RWPE2 (cell line): ENCODE measurements at regions not wholly inside any gene's neighbourhood (a gene's known extent, or its start where the extent isn't known, plus 50 kb on each side); places are given as distances from the start of the nearest gene placed in this dataset.
"Not testable (repeated sequence)": the region's sequence is repeated elsewhere in the genome, so short reads cannot be mapped to it uniquely, and the experiment has no call there.

Experiments used
- ATAC-seq: fragments of 200-7000 bp; cut with Tn5 transposase; 3 replicates; pipeline ENCODE4 v1.9.1; 2021; ENCODE audit warnings: low read depth
- DNase-seq: peaks from one replicate; pipeline ENCODE4 v3.0.0-alpha.2; 2020; ENCODE audit warnings: low spot score
- H3K27ac ChIP-seq: fragments of 450-650 bp; 2 replicates; pipeline ENCODE4 v1.5.1; 2017; ENCODE audit warnings: mild to moderate bottlenecking; ENCODE audit not compliant: poor library complexity, severe bottlenecking
- H3K27me3 ChIP-seq: fragments of 250-450 bp; sonication (Bioruptor Pico); 2 replicates; pipeline ENCODE4 v1.5.1; 2021; ENCODE audit warnings: mild to moderate bottlenecking, moderate library complexity; ENCODE audit not compliant: insufficient read depth, poor library complexity, severe bottlenecking
- H3K36me3 ChIP-seq: fragments of 250-450 bp; sonication (Bioruptor Pico); 2 replicates; pipeline ENCODE4 v1.5.1; 2020; ENCODE audit warnings: low read depth, mild to moderate bottlenecking, moderate library complexity
- H3K4me1 ChIP-seq: fragments of 250-450 bp; sonication (Bioruptor Pico); 2 replicates; pipeline ENCODE4 v1.5.1; 2021; ENCODE audit warnings: mild to moderate bottlenecking, moderate library complexity; ENCODE audit not compliant: insufficient read depth, poor library complexity, severe bottlenecking
- H3K4me3 ChIP-seq: fragments of 250-450 bp; sonication (Bioruptor Pico); 2 replicates; pipeline ENCODE4 v1.5.1; 2021; ENCODE audit warnings: mild to moderate bottlenecking, moderate library complexity; ENCODE audit not compliant: severe bottlenecking
- H3K9me3 ChIP-seq: fragments of 250-450 bp; sonication (Bioruptor Pico); 2 replicates; pipeline ENCODE4 v1.5.1; 2021; ENCODE audit warnings: mild to moderate bottlenecking, moderate library complexity; ENCODE audit not compliant: severe bottlenecking
- CTCF ChIP-seq: fragments of 450-650 bp; IDR thresholded peaks from one replicate; pipeline ENCODE4 v1.5.1; 2017; ENCODE audit warnings: mild to moderate bottlenecking, moderate library complexity; ENCODE audit not compliant: poor library complexity, severe bottlenecking

- Histone ChIP-seq H3K27me3 (peaks cover 6% of the 10 kb centered on the region), H3K9me3 (no peaks in the 10 kb centered on the region), H3K4me1 (no peaks in the 10 kb centered on the region), H3K27ac (no peak overlapping the region), H3K4me3 (no peak overlapping the region), H3K36me3 (no peaks in the 10 kb centered on the region)
- TF ChIP-seq CTCF, result no peak
- ATAC-seq, result no peak
- no peak for DNase-seq
These were observed 80.4 kb upstream of the ERCC4 start for GRCh38 chr16:13839577-13839976.

- H3K4me3 ChIP-seq, result no peak overlapping the region
- TF ChIP-seq CTCF, result no peak
These were observed 74.7 kb upstream of the ERCC4 start for GRCh38 chr16:13845232-13845631.

DNA sequence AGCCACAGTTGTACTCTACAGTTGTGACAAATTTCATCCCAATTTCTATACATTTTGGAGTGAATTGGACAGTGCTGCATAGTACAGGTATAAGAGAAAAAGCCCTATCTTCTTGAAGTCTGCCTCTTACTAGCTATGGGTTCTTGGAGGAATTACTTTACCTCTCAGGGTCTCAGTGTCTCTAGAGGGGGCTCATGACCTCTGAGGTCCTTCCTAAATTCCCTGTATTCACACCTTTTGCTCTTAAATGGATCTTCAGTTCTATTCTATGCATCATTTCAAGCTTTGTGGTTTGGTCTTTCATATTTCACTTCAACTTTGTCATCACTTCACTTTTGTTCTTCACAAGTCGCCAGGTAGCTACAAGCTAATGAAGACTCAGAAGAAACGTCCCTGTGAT, 71.2 kb upstream of the ERCC4 start:
- Histone ChIP-seq H3K27ac (no peak overlapping the region), H3K9me3 (no peaks in the 10 kb centered on the region), H3K4me3 (no peak overlapping the region), H3K27me3 (no peaks in the 10 kb centered on the region), H3K4me1 (no peaks in the 10 kb centered on the region), H3K36me3 (no peaks in the 10 kb centered on the region)
- no peak for ATAC-seq
- no peak for DNase-seq
- no peak for TF ChIP-seq CTCF

More at GRCh38 chr16:13845232-13845631, 74.7 kb upstream of the ERCC4 start:
- DNase-seq, result no peak
- H3K9me3 ChIP-seq, result no peaks in the 10 kb centered on the region
- no peaks in the 10 kb centered on the region for H3K4me1 ChIP-seq
- peaks cover 6% of the 10 kb centered on the region for H3K27me3 ChIP-seq
- no peak overlapping the region for H3K27ac ChIP-seq
- ATAC-seq, result no peak
- H3K36me3 ChIP-seq, result no peaks in the 10 kb centered on the region

- not testable (repeated sequence) for H3K9me3 ChIP-seq, H3K4me3 ChIP-seq, H3K27ac ChIP-seq, DNase-seq, H3K36me3 ChIP-seq, ATAC-seq, H3K27me3 ChIP-seq, H3K4me1 ChIP-seq
These were observed 69.8 kb upstream of the ERCC4 start for GRCh38 chr16:13850173-13850572.

DNA sequence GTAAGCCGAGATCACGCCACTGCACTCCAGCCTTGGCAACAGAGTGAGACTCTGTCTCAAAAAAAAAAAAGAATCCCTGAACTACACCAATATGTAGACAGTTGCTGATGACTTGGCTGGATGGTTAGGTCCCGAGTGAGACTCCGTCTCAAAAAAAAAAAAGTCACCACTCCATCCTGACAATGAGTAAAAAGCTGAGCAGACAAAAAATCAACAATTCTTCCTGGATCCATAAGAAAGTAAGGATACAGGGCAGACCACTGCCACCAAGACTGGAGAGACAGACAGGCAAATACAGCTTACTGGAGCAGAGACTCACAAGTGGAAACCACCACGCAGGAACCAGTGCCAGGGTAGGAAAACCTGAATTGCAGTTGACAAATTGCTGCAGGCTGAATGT, 67.1 kb upstream of the ERCC4 start:
- Histone ChIP-seq H3K9me3 (no peaks in the 10 kb centered on the region), H3K4me3 (no peak overlapping the region), H3K4me1 (no peaks in the 10 kb centered on the region), H3K27me3 (no peaks in the 10 kb centered on the region), H3K36me3 (no peaks in the 10 kb centered on the region), H3K27ac (no peak overlapping the region)
- no peak for DNase-seq
- no peak for TF ChIP-seq CTCF
- ATAC-seq, result no peak
